GM21360 (cell line): ENCODE measurements at regions not wholly inside any gene's neighbourhood (a gene's known extent, or its start where the extent isn't known, plus 50 kb on each side); places are given as distances from the start of the nearest gene placed in this dataset.

Experiments used
- ATAC-seq: cut with Tn5 transposase; IDR thresholded peaks from one replicate; pipeline ENCODE4 v1.9.1; 2021; ENCODE audit warnings: mild to moderate bottlenecking, moderate library complexity; ENCODE audit not compliant: unreplicated experiment

- ATAC-seq, result no peak
Observed at GRCh38 chr9:78559449-78559885, 262.5 kb downstream of the PSAT1 start.

- no peak for ATAC-seq
Observed at GRCh38 chr9:78562021-78562420, 265.1 kb downstream of the PSAT1 start.

GRCh38 chr9:78563269-78563668 lies 266.3 kb downstream of the PSAT1 start:
- no peak for ATAC-seq

GRCh38 chr9:78565481-78565880 lies 268.6 kb downstream of the PSAT1 start:
- no peak for ATAC-seq

- no peak for ATAC-seq
Observed at GRCh38 chr9:78566521-78566920, 269.6 kb downstream of the PSAT1 start.

GRCh38 chr9:78566948-78567675 lies 270.2 kb downstream of the PSAT1 start:
- no peak for ATAC-seq

- no peak for ATAC-seq
Observed at GRCh38 chr9:78567693-78568092, 270.8 kb downstream of the PSAT1 start.

- ATAC-seq, result no peak
Observed at GRCh38 chr9:78568774-78569173, 271.8 kb downstream of the PSAT1 start.

GRCh38 chr9:78572266-78572665 lies 275.3 kb downstream of the PSAT1 start:
- no peak for ATAC-seq

- ATAC-seq, result no peak
Observed at GRCh38 chr9:78573205-78573604, 276.3 kb downstream of the PSAT1 start.

- no peak for ATAC-seq
Observed at GRCh38 chr9:78573669-78574068, 276.7 kb downstream of the PSAT1 start.

- ATAC-seq, result no peak
Observed at GRCh38 chr9:78574354-78575045, 277.6 kb downstream of the PSAT1 start.

GRCh38 chr9:78575081-78575480 lies 278.2 kb downstream of the PSAT1 start:
- no peak for ATAC-seq

- no peak for ATAC-seq
Observed at GRCh38 chr9:78575771-78576170, 278.8 kb downstream of the PSAT1 start.

- no peak for ATAC-seq
Observed at GRCh38 chr9:78577156-78577906, 280.4 kb downstream of the PSAT1 start.

GRCh38 chr9:78578072-78578471 lies 281.1 kb downstream of the PSAT1 start:
- no peak for ATAC-seq

- ATAC-seq, result no peak
Observed at GRCh38 chr9:78582821-78583220, 285.9 kb downstream of the PSAT1 start.

GRCh38 chr9:78584589-78584988 lies 287.7 kb downstream of the PSAT1 start:
- ATAC-seq, result no peak

- no peak for ATAC-seq
Observed at GRCh38 chr9:78585909-78586308, 289.0 kb downstream of the PSAT1 start.

GRCh38 chr9:78590068-78590467 lies 293.1 kb downstream of the PSAT1 start:
- no peak for ATAC-seq

- ATAC-seq, result no peak
Observed at GRCh38 chr9:78592811-78593210, 295.9 kb downstream of the PSAT1 start.
